NCI-H524 (cell line): ENCODE measurements at regions not wholly inside any gene's neighbourhood (a gene's known extent, or its start where the extent isn't known, plus 50 kb on each side); places are given as distances from the start of the nearest gene placed in this dataset.

ENCODE experiments used
- DNase-seq, 2 experiments: peaks; one replicate each; lab custom pipeline; 2025; lab: John Stamatoyannopoulos, UW

- peak; percentile 25 to 60 for DNase-seq
These were observed 232.7 kb downstream of the BCL11A start for GRCh38 chr2:60320724-60321123.

- no peak for DNase-seq
These were observed 234.4 kb downstream of the BCL11A start for GRCh38 chr2:60319031-60319547.

- DNase-seq: no peak
These were observed 234.9 kb downstream of the BCL11A start for GRCh38 chr2:60318544-60318943.

GRCh38 chr2:60317844-60318243 lies 235.6 kb downstream of the BCL11A start:
- DNase-seq: no peak

- DNase-seq: no peak
These were observed 236.4 kb downstream of the BCL11A start for GRCh38 chr2:60317034-60317386.

GRCh38 chr2:60316381-60317033 lies 236.9 kb downstream of the BCL11A start:
- DNase-seq: no peak

GRCh38 chr2:60313470-60314172 lies 239.8 kb downstream of the BCL11A start:
- no peak for DNase-seq

GRCh38 chr2:60312618-60313017 lies 240.8 kb downstream of the BCL11A start:
- DNase-seq: no peak

GRCh38 chr2:60311524-60311923 lies 241.9 kb downstream of the BCL11A start:
- no peak for DNase-seq

- DNase-seq: peak in 1 of 2 experiments; percentile 28
These were observed 243.4 kb downstream of the BCL11A start for GRCh38 chr2:60309941-60310660.

- peak in 1 of 2 experiments; percentile 4 for DNase-seq
These were observed 244.1 kb downstream of the BCL11A start for GRCh38 chr2:60309336-60309735.

- no peak for DNase-seq
These were observed 247.1 kb downstream of the BCL11A start for GRCh38 chr2:60306267-60306861.

- no peak for DNase-seq
These were observed 249.8 kb downstream of the BCL11A start for GRCh38 chr2:60303680-60304079.

- no peak for DNase-seq
These were observed 250.9 kb downstream of the BCL11A start for GRCh38 chr2:60302377-60303126.

- DNase-seq: no peak
These were observed 251.7 kb downstream of the BCL11A start for GRCh38 chr2:60301726-60302125.

GRCh38 chr2:60299179-60299578 lies 254.3 kb downstream of the BCL11A start:
- no peak for DNase-seq

- DNase-seq: no peak
These were observed 255.3 kb downstream of the BCL11A start for GRCh38 chr2:60298006-60298696.

- DNase-seq: no peak
These were observed 256.0 kb downstream of the BCL11A start for GRCh38 chr2:60297296-60298005.

- DNase-seq: no peak
These were observed 257.1 kb downstream of the BCL11A start for GRCh38 chr2:60296219-60296955.

GRCh38 chr2:60295636-60295962 lies 257.9 kb downstream of the BCL11A start:
- no peak for DNase-seq
